HG03378 (cell line): ENCODE measurements at regions not wholly inside any gene's neighbourhood (a gene's known extent, or its start where the extent isn't known, plus 50 kb on each side); places are given as distances from the start of the nearest gene placed in this dataset.

Experiments
- ATAC-seq: cut with Tn5 transposase; IDR thresholded peaks from one replicate; pipeline ENCODE4 v1.9.1; 2021; ENCODE audit warnings: mild to moderate bottlenecking, moderate library complexity; ENCODE audit not compliant: unreplicated experiment

- no peak for ATAC-seq
Observed at GRCh38 chr12:75974323-75975187, 57.0 kb downstream of the PHLDA1 start.

GRCh38 chr12:75971253-75971652, 60.3 kb downstream of the PHLDA1 start:
- no peak for ATAC-seq

GRCh38 chr12:75970310-75970709, 61.3 kb downstream of the PHLDA1 start:
- no peak for ATAC-seq

- ATAC-seq, result no peak
Observed at GRCh38 chr12:75969768-75970167, 61.8 kb downstream of the PHLDA1 start.

GRCh38 chr12:75965661-75966060, 65.9 kb downstream of the PHLDA1 start:
- no peak for ATAC-seq

- ATAC-seq, result peak; percentile 57
Observed at GRCh38 chr12:75964150-75964549, 67.4 kb downstream of the PHLDA1 start.

GRCh38 chr12:75961878-75962277, 69.7 kb downstream of the PHLDA1 start:
- ATAC-seq, result no peak

- no peak for ATAC-seq
Observed at GRCh38 chr12:75960954-75961661, 70.5 kb downstream of the PHLDA1 start.

- ATAC-seq, result no peak
Observed at GRCh38 chr12:75960086-75960910, 71.3 kb downstream of the PHLDA1 start.

GRCh38 chr12:75959506-75959905, 72.1 kb downstream of the PHLDA1 start:
- no peak for ATAC-seq

- no peak for ATAC-seq
Observed at GRCh38 chr12:75959060-75959459, 72.5 kb downstream of the PHLDA1 start.

GRCh38 chr12:75955251-75955650, 76.3 kb downstream of the PHLDA1 start:
- ATAC-seq, result no peak

- ATAC-seq, result no peak
Observed at GRCh38 chr12:75954749-75955148, 76.8 kb downstream of the PHLDA1 start.

GRCh38 chr12:75954041-75954440, 77.5 kb downstream of the PHLDA1 start:
- ATAC-seq, result no peak

GRCh38 chr12:75953312-75953906, 78.2 kb downstream of the PHLDA1 start:
- ATAC-seq, result no peak

- no peak for ATAC-seq
Observed at GRCh38 chr12:75951399-75952278, 79.9 kb downstream of the PHLDA1 start.

GRCh38 chr12:75947156-75947723, 84.3 kb downstream of the PHLDA1 start:
- no peak for ATAC-seq

GRCh38 chr12:75945581-75945980, 86.0 kb downstream of the PHLDA1 start:
- ATAC-seq, result no peak

- ATAC-seq, result no peak
Observed at GRCh38 chr12:75944905-75945432, 86.6 kb downstream of the PHLDA1 start.
